OCI-LY3 (cell line): ENCODE measurements at regions not wholly inside any gene's neighbourhood (a gene's known extent, or its start where the extent isn't known, plus 50 kb on each side); places are given as distances from the start of the nearest gene placed in this dataset.
"Not testable (repeated sequence)": the region's sequence is repeated elsewhere in the genome, so short reads cannot be mapped to it uniquely, and the experiment has no call there.

Source experiments
- H2AFZ ChIP-seq: fragments of 200-600, 300-600 bp; shearing (Covaris generic); 2 replicates; pipeline ENCODE4 v1.6.0; 2014; ENCODE audit warnings: antibody characterized with exemption, low read depth, low read length
- H3K27ac ChIP-seq: fragments of 200-600, 300-600 bp; sonication (generic); 2 replicates; pipeline ENCODE4 v1.5.1; 2014; ENCODE audit warnings: mild to moderate bottlenecking, low read length, moderate library complexity, mixed read lengths
- H3K27me3 ChIP-seq: fragments of 200-600, 300-600 bp; sonication (generic); 2 replicates; pipeline ENCODE4 v1.6.1; 2014; ENCODE audit warnings: low read depth, low read length, mixed read lengths
- H3K36me3 ChIP-seq: fragments of 200-600, 300-600 bp; sonication (generic); replicated peaks from 2 replicates; pipeline ENCODE3; 2014; ENCODE audit warnings: low read depth, low read length, mixed read lengths
- H3K4me1 ChIP-seq: fragments of 300-600, 200-600 bp; sonication (generic); 2 replicates; pipeline ENCODE4 v1.6.1; 2014; ENCODE audit warnings: low read length, mixed read lengths
- H3K4me2 ChIP-seq: fragments of 200-600, 300-600 bp; sonication (generic); 2 replicates; pipeline ENCODE4 v1.6.1; 2014; ENCODE audit warnings: low read length, mixed read lengths
- H3K4me3 ChIP-seq: fragments of 300-600, 200-600 bp; sonication (generic); 2 replicates; pipeline ENCODE4 v1.5.1; 2014; ENCODE audit warnings: antibody characterized with exemption, mild to moderate bottlenecking, low read length, moderate library complexity
- H3K79me2 ChIP-seq: fragments of 300-600, 200-600 bp; shearing (Covaris generic); 2 replicates; pipeline ENCODE4 v1.6.1; 2014; ENCODE audit warnings: mild to moderate bottlenecking, low read length, mixed read lengths
- H3K9ac ChIP-seq: fragments of 300-600, 200-600 bp; shearing (Covaris generic); 2 replicates; pipeline ENCODE4 v1.6.0; 2014; ENCODE audit warnings: mild to moderate bottlenecking, low read length, moderate library complexity
- H3K9me3 ChIP-seq: fragments of 200-600, 300-600 bp; shearing (Covaris generic); 2 replicates; pipeline ENCODE4 v1.6.1; 2014; ENCODE audit warnings: low read length, mixed read lengths; ENCODE audit not compliant: insufficient read depth
- H4K20me1 ChIP-seq: fragments of 200-600, 300-600 bp; sonication (generic); 2 replicates; pipeline ENCODE4 v1.6.1; 2016; ENCODE audit warnings: low read length, mixed read lengths; ENCODE audit not compliant: insufficient read depth
- EZH2phosphoT487 ChIP-seq: fragments of 200-600 bp; shearing (Covaris generic); IDR thresholded peaks from 2 replicates; pipeline ENCODE4 v1.6.1; 2018; ENCODE audit warnings: antibody characterized with exemption, mixed run types, low read depth
- TF ChIP-seq, protein P1 (sequence below): fragments of 200-600, 300-600 bp; sonication (generic); IDR thresholded peaks from 2 replicates; pipeline ENCODE4 v1.5.1; 2014; ENCODE audit warnings: antibody characterized with exemption, low read length, low read depth

DNA sequence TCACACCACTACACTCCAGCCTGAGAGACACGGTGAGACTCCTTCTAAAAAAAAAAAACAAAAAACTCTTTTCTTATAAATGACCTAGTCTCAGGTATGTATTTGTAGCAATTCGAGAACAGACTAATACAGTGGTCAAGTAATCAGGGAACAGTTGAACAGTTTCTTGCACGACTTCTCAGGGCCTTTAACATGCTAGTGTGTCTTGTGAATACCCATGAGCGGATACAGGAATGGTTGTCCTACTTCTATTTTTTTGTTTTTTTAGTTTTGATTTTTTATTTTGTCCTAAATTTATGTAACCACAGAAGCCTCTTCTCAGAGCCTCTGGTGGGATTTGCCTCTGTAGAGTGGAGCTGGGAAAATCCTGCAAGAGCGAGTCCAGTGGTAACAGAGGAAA, 71.0 kb upstream of the NANOS1 start:
- Histone ChIP-seq H2AFZ (no peak overlapping the region), H3K36me3 (no peaks in the 10 kb centered on the region)

DNA sequence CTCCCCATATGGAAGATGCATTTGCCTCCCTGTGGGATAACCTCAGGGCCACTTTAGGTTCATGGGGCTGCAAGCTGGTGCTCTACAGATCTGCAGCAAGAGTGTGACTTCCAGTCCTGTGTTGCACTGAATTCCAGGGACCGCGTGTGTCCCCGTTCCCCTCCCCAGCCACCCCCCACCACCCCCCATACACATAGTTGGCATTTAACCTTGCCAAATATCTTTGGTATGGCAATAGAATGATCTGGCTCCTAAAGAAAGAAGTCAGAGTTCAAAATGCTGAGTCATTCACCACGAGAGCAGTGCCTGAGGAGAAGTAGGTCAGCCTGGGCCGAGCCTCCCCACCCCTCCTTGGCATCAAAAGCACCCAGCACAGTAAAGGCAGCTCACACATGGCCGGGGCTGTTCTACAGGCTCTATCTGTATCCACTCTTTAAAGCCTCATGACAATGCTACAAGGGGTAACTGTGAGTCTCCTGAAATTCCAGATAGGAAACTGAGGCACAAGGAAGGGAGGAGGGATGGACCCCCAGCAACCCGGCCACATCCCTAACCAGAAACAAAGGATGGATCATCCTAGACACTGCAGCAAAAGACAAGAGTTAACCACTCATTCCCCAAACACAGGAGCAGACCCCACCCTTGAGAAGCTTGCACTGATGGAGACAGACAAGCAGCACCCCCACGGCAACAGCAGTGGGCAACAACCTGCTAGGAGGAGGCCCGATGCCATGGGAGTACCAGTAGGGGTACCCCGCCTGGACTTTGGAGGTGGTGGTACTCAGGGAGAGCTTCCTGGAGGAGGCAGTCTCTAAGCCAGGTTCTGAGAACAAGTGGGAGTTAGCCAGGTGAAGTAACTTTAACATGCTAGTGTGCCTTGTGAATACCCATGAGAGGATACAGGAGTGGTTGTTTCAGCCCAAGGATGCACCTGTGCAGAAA, 70.3 kb upstream of the NANOS1 start:
- no peaks in the 10 kb centered on the region for H4K20me1 ChIP-seq
- H3K27ac ChIP-seq, result no peak overlapping the region
- no peak overlapping the region for H2AFZ ChIP-seq
- TF ChIP-seq EZH2phosphoT487, result no peak
- no peaks in the 10 kb centered on the region for H3K27me3 ChIP-seq
- no peak overlapping the region for H3K9ac ChIP-seq
- H3K4me3 ChIP-seq, result no peak overlapping the region
- H3K79me2 ChIP-seq, result no peaks in the 10 kb centered on the region
- 0 out of 2 replicates have a peak, but pooled peaks cover 2% of the 10 kb centered on the region for H3K4me1 ChIP-seq
- no peak overlapping the region for H3K4me2 ChIP-seq
- no peaks in the 10 kb centered on the region for H3K9me3 ChIP-seq
- H3K36me3 ChIP-seq, result no peaks in the 10 kb centered on the region

More for the DNA sequence above, 71.0 kb upstream of the NANOS1 start:
- Histone ChIP-seq H3K9me3 (no peaks in the 10 kb centered on the region), H4K20me1 (no peaks in the 10 kb centered on the region), H3K4me3 (no peak overlapping the region), H3K9ac (no peak overlapping the region), H3K4me2 (no peak overlapping the region), H3K79me2 (no peaks in the 10 kb centered on the region), H3K27me3 (no peaks in the 10 kb centered on the region), H3K4me1 (0 out of 2 replicates have a peak, but pooled peaks cover 2% of the 10 kb centered on the region), H3K27ac (no peak overlapping the region)
- TF ChIP-seq, protein P1, sequence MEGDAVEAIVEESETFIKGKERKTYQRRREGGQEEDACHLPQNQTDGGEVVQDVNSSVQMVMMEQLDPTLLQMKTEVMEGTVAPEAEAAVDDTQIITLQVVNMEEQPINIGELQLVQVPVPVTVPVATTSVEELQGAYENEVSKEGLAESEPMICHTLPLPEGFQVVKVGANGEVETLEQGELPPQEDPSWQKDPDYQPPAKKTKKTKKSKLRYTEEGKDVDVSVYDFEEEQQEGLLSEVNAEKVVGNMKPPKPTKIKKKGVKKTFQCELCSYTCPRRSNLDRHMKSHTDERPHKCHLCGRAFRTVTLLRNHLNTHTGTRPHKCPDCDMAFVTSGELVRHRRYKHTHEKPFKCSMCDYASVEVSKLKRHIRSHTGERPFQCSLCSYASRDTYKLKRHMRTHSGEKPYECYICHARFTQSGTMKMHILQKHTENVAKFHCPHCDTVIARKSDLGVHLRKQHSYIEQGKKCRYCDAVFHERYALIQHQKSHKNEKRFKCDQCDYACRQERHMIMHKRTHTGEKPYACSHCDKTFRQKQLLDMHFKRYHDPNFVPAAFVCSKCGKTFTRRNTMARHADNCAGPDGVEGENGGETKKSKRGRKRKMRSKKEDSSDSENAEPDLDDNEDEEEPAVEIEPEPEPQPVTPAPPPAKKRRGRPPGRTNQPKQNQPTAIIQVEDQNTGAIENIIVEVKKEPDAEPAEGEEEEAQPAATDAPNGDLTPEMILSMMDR, result no peak
- TF ChIP-seq EZH2phosphoT487, result no peak

DNA sequence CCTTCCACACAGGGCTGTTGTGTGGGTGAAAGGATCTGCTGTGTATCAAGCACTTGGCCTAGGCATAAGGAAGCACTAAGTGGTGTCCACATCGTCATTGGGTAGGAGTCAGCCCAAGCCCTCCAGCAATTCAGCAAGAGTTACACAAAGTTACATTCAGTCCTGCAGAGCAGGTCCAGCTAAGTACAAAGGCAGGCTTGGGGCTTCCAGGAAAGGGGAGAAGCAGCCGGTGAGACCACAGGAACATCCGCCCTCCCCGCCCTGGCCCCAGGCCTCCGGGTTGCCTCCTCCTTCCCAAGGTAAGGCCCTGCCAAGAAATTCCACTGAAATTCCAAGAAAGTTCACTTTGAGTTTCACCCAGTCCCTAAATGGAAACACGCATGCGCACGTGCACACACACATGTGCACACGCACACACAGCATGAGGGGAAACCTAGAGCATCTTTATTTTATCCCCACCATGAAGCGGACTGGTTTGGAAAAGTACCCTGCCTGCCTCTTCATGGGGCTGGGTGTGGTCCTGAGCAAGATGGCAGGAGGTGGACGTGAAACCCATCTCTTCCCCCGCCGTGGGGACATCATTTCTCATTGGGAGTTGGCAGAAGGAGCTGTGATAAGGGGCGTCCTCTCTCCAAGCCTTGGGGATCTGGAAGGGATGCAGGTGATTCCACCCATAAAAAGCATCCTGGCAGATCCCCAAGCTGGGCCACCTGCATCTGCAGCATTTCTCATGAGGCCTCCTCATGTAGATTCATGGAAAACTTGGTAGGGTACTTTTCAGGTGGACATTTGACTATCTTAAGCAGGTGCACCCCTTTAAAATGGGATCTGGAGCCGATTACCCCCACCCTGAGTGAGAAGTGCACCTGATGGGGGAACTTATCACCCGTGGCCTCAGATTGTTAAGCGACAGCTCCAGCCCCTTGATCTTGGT, 69.1 kb upstream of the NANOS1 start:
- Histone ChIP-seq H3K36me3 (no peaks in the 10 kb centered on the region), H3K79me2 (no peaks in the 10 kb centered on the region), H3K4me3 (no peak overlapping the region), H3K9me3 (no peaks in the 10 kb centered on the region), H3K27me3 (no peaks in the 10 kb centered on the region), H3K4me2 (no peak overlapping the region), H3K9ac (no peak overlapping the region), H2AFZ (no peak overlapping the region), H3K4me1 (0 out of 2 replicates have a peak, but pooled peaks cover 2% of the 10 kb centered on the region), H4K20me1 (no peaks in the 10 kb centered on the region), H3K27ac (no peak overlapping the region)
- TF ChIP-seq, protein P1, result no peak
- TF ChIP-seq EZH2phosphoT487, result no peak

DNA sequence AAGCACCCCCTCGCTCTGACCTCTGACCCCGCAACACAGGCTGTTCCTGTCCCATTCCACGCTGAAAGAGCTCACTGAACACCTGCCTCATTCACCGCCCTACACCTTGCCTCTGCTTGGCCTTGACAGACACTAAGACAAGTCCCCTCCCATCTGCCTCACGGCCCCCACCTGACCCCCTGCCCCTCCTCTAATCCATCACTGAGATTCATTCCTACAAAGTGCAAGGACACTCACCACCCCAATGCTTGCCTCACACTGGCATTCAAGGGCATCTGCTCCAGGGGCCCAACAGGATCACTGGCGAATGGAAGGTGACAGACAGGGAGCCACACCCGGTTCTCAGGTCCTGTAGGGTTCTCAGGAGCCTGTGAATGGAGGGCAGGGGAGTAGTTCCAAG, 68.1 kb upstream of the NANOS1 start:
- Histone ChIP-seq H3K79me2 (no peaks in the 10 kb centered on the region), H3K9ac (no peak overlapping the region), H3K27ac (no peak overlapping the region), H3K9me3 (no peaks in the 10 kb centered on the region), H3K27me3 (no peaks in the 10 kb centered on the region), H3K4me3 (no peak overlapping the region), H2AFZ (no peak overlapping the region), H4K20me1 (no peaks in the 10 kb centered on the region), H3K4me1 (no peaks in the 10 kb centered on the region), H3K36me3 (no peaks in the 10 kb centered on the region), H3K4me2 (no peak overlapping the region)
- TF ChIP-seq EZH2phosphoT487, result no peak
- TF ChIP-seq, protein P1, result no peak

GRCh38 chr10:118962331-118962868, 67.1 kb upstream of the NANOS1 start:
- H3K36me3 ChIP-seq, H3K79me2 ChIP-seq, H2AFZ ChIP-seq, H3K9me3 ChIP-seq, H3K9ac ChIP-seq, H4K20me1 ChIP-seq, H3K4me3 ChIP-seq, H3K4me2 ChIP-seq, H3K27ac ChIP-seq, H3K27me3 ChIP-seq, H3K4me1 ChIP-seq: not testable (repeated sequence)
